Neural progenitor cell (in vitro differentiated cells): ENCODE measurements at regions not wholly inside any gene's neighbourhood (a gene's known extent, or its start where the extent isn't known, plus 50 kb on each side); places are given as distances from the start of the nearest gene placed in this dataset.

ENCODE experiments used
- EZH2phosphoT487 ChIP-seq: fragments of 200-600 bp; sonication (generic); IDR thresholded peaks from 2 replicates; pipeline ENCODE4 v1.6.1; 2017; ENCODE audit warnings: antibody characterized with exemption
- TF ChIP-seq, protein P1 (sequence below): fragments of 200-600 bp; sonication (generic); IDR thresholded peaks from 2 replicates; pipeline ENCODE4 v1.5.1; 2017; ENCODE audit warnings: antibody characterized with exemption, mild to moderate bottlenecking

GRCh38 chr5:3050863-3051262, 299.4 kb upstream of the IRX2 start:
- TF ChIP-seq, protein P1, sequence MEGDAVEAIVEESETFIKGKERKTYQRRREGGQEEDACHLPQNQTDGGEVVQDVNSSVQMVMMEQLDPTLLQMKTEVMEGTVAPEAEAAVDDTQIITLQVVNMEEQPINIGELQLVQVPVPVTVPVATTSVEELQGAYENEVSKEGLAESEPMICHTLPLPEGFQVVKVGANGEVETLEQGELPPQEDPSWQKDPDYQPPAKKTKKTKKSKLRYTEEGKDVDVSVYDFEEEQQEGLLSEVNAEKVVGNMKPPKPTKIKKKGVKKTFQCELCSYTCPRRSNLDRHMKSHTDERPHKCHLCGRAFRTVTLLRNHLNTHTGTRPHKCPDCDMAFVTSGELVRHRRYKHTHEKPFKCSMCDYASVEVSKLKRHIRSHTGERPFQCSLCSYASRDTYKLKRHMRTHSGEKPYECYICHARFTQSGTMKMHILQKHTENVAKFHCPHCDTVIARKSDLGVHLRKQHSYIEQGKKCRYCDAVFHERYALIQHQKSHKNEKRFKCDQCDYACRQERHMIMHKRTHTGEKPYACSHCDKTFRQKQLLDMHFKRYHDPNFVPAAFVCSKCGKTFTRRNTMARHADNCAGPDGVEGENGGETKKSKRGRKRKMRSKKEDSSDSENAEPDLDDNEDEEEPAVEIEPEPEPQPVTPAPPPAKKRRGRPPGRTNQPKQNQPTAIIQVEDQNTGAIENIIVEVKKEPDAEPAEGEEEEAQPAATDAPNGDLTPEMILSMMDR, result no peak
- TF ChIP-seq EZH2phosphoT487, result no peak
